ENCODE measurements at regions not wholly inside any gene's neighbourhood (a gene's known extent, or its start where the extent isn't known, plus 50 kb on each side); places are given as distances from the start of the nearest gene placed in this dataset.

DNA sequence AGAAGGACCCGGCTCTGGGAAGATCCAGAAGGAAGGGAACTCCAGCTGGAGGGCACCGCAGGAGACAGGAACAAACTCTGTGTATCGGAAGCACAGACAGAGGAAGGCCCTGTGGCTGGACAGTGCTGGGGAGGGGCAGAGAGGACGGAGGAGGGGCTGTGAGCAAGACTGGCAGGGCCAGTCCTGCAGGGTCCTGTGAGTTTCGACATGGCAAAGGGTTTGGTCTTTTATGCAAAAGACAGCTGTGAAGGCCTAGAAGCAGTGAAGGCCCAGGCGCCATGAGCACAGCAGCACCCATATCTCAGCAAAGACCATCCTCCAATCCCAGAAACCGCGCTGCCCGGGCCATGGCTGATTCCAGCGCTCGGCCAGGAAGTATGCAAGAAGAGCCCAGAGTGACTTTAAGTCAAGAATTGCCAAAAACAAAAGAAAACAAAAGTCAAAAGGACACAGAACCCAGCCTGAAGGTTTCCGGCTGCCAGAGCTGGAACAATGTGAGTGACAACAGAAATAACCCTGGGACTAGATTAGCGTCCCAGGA is 126.5 kb downstream of the NCOR2 start:
- no peak for DNase-seq

DNA sequence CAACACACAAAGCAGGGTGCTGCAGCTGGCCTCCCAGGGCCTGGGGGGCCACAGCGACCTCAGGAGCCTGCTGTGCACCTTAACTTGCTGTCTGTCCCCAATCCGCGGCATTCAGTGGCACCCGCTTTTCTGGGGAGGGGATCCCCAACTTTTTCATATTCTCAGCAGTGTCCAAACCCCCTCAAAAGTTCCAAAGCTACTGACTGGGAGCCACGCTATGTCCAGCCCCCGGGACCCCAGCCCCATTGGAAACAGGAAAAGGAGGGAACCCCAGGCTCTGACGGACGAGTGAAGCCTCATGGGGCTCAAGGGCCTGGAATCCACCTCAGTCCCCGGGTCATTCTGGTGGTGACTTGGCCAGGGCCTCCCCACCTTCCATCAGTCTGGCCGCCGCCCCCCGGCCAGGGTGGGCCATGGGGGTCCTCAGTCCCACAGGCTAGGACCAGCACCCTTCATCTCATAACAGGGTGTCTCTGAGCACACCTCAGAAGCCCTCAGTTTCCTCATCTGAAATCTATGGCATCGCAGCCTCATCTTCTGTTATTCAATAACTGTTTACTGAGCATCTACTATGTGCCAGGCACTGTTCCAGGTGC is 127.3 kb downstream of the NCOR2 start:
- no peak for DNase-seq

DNA sequence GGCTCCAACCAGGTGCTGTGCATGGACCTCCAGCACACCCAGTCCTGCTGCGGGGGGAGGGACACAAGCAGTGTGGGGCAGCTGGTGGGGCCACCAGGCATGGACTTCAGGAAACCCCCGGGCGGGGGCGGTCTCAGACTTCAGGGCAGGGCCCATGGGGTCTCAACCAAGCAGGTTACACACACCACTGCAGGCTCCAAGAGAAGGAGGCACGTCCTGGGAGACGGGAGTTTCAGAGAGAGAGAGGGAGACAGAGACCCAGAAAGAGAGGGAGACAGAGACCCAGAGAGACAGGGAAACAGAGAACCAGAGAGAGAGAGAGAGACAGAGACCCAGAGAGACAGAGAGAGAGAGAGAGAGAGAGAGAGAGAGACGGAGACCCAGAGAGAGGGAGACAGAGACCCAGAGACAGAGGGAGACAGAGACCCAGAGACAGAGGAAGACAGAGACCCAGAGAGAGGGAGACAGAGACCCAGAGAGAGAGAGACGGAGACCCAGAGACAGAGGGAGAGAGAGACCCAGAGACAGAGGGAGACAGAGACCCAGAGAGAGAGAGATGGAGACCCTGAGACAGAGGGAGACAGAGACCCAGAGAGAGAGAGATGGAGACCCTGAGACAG is 128.9 kb downstream of the NCOR2 start:
- DNase-seq = no peak

DNA sequence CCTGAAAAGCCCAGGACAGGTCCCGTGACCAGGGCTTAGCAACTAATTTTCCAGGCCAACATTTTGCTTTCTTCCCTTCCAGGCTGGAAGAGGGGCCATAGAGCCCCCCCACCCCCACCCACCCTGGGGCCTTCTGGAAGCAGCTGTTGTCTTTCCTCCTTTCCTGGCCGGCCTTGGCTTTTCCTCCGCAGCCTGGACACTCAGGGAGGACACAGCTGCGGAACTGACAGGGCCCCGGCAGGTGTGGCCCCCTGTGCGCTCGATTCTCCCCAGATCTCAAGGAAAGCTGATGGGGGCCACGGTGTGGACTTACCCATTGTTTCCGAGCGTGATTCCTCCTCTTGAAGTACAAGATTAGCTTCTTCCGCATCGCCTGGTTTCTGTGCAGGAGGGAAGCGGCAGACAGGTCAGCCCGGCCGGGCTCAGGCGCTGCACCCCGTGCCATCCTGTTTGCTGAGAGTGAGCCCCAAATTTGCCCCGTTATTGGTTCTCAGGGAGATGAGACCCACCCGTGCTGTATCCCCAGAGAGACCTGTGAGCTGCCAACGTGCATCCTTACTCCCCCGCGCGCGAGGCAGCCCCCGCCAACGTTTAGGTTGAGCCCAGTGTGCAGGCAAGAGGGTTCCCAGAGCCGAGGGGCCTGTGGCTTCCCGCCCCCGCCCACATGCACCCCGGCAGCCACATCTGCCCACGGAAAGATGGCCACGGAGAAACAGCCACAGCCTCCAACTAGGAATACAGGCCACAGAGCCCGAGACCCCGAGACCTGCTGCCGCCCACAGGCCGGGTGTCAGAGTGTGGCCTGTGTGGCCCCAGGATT is 129.6 kb downstream of the NCOR2 start:
- no peak for DNase-seq

DNA sequence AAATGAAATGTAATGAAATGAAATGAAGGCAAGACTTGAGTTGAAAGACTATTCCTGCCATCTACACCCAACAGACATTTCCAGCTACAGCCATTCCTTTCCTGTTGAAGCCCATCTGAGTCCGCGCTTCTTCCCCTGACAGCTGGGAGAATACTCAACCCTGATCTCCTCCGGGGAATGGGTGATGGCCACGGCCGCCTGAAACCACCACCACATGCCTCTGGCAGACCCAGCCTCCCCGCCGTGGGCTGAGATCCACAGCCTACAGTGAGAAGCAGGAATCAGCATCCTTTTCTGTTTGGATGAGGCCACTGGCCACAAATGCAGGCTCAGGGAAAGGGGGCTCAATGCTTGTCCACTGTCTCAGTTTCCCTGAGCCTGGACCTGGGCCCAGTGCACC is 130.3 kb downstream of the NCOR2 start:
- no peak for DNase-seq

DNA sequence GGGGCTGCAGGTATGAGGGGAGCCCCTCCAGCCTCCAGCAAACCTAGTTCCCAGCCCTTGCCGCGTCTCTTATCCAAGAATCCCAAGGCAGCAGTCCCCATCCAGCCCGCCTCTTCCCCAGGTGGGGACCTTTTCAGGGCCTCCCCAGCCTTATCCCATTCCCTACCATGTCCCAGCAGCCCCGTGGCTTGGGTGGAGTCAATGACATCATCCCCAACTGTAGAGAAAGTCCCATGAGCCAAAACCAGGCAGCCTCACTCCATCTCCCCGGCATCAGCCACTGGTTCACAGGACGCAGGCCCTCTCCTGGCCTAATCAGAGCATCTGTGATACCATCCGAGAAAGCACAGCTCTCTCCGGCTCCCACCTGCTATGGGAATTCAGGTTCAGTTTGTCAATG is 131.0 kb downstream of the NCOR2 start:
- no peak for DNase-seq

DNA sequence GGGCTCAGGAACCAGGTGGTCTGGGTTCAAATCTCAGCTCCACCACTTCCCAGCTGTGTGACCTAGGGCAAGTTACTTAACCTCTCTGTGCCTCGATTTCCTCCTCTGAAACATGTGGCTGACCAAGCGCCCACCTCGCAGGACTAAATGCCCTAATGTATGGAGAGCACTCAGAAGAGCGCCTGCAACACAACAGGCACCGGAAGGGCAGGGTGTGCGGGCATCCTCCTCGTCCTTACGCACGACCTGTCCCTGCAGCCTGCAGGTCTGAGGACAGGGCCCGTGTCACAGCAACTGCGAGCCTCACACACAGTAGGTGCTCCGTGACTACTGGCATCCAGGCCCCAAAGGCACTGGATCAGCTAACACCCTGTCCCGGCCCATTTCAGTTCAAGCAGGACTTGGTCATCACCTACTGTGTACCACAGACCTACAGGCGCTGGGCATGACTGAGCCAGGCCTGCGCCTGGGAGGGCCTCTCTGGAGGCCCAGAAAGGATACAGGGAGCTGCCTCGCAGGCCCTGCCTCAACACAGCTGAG is 131.5 kb downstream of the NCOR2 start:
- DNase-seq = no peak

DNA sequence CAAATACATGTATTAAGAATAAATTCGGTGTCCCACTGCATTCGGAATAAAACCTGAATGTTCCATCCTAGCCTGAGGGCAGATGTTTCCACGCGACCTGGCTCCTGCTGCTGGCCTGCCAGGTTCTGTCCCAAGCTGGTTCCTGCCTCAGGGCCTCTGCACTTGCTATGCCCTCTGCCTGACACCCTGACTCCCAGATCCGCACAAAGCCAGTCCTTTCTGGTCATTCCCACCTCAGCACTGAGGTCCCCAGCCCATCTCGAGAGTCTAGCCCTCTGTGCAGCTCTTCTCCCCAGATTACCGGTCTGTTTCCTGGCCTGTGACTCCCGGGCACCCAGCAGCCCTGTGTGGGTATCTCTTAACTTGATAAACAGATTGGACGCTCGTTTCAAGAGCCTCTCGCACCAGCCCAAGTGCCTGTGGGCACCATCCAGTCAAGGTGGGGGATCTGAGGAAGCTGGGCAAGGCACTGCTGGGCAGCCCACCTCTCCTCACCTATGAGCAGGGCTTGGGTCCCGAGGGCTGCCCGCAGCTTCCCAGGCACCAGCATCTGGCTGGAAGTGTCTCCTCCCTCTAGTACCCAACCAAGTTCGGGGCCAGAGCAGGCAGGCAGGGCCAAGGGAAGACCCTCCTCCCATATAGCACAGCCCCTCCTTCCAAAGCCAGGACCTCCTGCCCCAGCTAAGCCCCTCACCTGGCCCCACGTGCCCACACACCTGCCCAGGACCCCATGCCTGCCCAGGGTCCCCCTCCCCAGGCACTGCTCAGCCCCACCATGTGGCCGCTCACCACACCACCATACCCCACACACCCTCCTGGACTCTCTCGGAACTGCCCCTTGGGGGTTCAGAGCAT is 132.2 kb downstream of the NCOR2 start:
- DNase-seq = no peak

DNA sequence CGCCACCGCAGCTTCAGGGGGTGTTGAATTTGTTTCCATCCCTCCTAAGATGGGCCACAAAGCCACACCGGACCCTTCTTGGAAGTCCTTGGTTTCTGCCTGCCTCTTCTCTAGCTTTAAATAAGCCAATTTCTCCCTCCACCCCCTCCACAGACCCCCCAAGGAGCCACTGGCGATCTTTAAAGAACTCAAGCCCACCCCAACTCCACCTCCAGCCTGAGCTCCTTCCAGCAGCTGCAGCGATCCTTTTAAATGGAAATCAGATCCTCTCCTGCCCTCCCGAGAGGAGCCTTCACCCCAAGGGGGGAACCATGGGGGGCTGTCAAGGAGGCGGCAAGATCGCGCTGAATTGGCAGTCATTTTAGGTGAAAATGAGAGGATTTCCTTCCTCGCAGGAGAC is 133.1 kb downstream of the NCOR2 start:
- DNase-seq = no peak

DNA sequence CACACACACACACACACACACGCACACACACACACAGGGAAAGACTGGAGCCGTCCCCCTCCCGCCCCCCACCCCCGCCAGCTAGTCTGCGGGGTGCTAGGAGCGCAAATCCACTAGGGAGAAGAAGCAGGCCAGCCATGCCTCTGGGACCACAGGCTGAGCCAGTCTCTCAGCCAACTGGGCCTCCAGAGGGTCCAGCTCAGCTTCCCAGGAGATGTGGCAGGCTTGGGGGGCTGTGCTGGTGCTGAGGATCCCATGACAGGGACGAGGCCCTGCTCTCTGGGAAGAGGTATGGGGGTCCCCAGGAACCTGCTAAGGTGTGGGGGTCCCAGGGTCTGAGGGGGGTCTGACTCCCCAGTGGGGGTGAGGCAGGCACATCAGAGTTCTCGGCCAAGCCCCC is 133.5 kb downstream of the NCOR2 start:
- no peak for DNase-seq

DNA sequence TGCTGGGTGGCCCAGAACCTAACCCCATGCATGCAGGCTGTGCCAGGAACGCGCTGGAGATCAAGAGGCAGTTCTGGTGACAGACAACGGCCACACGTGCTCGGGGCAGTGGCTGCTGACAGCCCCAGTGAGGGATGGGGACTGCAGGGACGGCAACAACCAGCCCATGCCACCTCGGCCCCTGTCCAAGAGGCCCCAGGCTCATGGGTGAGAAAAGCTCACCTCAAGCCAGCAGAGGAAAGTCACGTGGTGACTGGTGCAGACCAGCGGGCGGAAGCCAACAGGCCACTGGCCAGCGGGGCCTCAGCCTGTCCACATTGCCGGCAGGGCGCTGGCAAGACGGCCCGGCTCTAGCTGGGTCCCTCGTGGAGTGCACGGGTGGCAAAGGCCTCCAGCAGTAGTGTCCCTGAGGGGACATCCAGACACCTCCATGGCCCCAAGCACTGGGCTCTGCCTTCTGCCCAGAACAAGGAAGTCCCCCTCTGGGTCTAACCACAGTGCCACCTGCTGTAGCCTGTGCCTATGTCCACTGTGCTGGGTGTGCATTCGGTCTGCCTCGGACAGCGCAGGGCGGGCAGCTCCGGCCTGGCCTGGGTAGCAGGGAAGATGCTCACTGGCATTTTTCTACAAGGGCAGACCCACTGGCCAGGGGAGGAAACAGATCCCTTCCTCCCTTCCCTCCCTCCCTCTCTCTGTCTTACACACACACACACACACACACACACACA is 134.1 kb downstream of the NCOR2 start:
- DNase-seq = no peak

DNA sequence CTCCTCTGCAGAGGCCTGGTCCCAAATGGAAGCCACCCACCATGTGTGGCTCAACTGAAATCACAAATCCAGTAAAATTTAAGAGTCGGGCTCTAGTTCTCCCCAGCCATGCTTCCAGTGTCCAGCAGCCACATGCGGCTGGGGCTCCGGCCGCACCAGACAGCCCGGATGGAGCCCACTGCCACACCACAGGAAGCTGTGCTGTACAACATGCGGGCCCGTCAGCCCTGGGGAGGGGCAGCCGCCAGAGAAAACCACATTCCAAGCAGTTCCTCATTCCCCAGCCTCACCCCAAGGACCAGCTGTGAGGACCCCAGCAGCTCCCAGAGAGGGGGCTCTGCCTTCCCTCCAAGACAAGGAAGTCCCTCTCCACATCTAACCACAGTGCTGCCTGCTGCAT is 135.0 kb downstream of the NCOR2 start:
- no peak for DNase-seq

DNA sequence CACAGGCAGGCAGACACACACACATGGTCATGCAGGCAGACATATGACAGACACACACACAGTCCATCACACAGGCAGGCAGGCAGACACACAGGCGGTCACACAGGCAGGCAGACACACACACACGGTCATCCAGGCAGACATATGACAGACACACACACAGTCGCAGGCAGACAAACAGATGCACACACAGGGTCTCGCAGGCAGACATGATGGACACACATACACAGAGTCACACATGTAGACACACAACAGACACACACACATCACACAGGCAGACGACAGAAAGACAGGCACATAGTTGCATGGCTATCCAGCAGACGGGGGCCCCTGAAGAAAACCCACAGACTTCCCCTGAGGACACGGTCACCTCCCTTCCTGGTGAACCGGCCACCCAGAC is 135.4 kb downstream of the NCOR2 start:
- no peak for DNase-seq

DNA sequence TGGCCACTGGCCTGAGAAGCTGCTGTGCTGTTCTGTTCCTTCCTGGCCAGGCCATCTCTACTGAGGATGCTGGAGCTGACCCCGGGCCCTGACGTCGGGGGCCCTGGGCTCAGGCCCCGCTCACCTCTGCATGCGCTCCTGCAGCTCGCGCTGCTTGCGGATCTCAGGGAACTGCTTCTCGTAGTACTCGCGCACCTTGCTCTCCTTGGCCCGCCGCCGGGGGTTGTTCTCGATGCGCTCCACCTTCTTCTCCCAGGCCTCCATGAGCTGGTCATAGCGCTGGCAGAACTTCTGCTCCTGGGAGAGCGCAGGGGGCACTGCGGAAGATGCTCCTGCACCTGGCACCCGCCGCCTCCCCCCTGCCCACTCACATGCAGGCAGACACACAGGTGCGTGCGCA is 135.6 kb downstream of the RFLNA start:
- DNase-seq = no peak

DNA sequence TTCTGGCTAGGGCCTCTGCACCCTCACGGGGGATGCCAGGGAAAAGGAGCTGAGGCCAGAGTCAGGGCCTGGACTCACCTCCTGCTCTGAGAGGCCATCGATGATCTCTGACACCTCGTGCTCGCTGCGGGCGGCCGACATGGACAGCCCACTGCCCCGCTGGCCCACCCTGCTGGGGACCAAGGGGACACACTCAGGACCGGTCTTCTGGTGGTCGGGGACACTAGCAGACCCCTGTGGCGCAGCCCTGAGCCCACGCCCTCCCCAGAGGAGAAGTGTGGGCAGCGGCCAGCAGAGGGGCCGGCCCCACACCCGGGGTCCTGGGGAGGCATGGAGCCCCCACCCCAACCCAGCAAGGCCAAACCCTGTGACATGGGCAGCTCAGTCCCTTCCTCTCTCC is 134.6 kb downstream of the RFLNA start:
- no peak for DNase-seq

DNA sequence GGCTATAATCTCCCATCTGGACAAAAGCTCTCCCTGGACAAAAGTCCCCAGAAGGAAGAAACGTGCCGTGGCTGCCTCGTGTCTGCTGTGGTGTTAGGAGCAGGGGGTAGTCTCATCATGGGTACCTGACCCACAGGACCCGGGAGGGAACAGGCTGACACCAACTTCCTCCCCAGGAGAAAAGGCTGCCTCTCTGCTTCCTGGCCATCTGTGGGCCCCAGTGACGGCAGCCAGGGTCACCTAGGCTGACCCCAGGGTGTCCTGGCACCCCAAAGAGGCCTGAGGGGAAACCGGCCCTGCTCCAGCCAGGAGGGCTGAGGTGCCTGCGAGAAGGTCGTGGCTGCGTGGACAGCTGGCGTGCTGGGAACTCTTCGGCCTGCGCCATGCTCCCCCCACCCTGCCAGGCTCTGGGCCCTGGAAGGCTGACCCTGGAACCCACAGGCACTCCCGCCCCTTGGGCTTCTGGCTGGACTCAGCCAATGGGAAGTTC is 133.9 kb downstream of the RFLNA start:
- DNase-seq = no peak

DNA sequence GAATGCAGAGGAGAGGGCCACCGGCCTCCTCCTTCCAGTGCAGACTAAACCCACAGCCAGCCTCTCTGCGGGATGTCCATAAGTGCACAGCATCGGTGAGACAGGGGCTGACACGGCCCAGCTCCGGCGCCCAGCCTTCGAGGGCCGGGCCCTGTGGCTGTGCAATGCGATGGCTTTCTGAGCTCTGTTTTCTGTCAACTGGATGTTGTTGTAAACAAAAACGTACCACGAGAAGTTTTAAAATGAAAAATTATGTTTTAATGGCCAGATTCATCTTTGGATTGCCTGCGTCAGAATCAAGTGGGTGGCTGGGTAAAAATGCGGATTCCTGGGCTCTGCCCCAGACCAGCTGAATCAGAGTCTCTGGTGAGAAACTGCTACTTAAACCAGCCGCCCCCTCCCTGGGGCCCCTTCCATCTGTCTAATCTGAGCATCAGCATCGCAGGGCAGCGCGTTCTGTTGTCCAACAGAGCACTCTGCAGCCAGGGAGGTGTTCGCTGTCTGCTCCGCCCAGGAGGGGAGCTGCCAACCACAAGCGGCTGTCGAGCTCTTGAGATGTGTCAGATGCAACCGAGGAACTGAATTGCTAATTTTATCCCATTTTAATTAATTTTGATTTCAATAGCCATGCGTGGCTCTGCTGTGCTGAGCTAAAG is 133.4 kb downstream of the RFLNA start:
- no peak for DNase-seq

DNA sequence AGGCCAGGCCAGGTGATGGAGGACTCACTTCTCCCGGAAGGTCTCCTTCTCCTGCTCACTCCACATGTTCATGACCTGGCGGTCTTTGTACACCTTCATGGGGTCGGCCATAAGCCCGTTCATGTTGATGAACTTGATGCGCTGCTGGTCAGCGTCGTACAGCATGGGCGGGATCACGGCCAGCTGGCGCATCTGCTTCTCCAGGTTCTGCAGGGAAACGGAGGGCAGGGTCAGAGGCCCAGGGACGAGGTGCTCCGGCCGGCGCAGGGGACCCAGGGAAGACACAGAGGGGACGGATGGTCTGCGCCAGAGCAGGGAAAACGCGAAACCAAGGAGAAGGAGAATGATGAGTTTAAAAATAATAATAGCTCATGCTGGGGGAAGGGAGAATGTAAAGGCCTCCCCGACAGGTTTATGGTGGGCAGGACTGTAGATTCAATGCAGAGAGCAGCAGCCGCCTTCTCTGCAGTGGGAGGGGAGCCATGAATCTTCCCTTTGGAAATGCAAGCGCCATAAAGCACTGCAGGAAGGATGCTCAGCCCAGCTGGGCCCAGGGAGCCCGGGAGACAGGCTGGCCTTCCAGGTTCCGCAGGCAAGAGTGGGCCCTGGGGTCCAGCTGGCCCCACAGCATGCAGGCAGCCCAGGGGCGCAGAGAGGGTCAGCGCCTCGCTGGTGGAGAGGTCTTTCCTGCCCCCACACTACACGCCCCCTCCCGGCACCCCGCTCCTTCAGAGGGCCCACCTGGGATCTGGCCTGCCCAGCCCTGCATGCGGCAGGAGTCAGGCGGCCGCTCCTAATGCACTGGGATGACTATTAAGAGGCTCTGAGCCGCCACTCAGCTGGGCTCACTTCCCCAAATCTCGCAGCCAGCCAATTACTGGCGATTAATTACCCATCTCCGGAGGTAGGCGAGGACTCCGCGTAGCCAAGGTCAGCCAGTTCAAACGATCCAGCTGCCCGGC is 132.0 kb downstream of the RFLNA start:
- no peak for DNase-seq

DNA sequence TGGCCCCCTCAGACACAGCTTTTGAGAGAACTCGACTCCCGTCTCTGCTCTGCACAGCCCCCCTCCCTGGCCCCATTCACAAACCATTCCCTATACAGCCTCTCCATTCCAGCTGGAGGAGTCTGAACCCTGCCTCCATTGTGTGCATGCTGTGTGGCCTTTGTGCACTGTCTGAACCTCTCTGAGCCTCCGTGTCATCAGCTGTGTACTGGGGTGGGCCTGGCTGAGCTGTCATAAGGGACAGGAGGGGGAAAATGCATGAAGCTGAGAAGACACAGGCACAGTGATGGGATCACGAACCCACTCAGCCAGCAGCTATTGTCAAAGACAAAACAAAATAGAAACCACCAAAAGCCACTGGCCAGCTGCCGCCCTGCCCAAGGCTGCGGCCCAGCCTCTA is 130.8 kb downstream of the RFLNA start:
- no peak for DNase-seq

DNA sequence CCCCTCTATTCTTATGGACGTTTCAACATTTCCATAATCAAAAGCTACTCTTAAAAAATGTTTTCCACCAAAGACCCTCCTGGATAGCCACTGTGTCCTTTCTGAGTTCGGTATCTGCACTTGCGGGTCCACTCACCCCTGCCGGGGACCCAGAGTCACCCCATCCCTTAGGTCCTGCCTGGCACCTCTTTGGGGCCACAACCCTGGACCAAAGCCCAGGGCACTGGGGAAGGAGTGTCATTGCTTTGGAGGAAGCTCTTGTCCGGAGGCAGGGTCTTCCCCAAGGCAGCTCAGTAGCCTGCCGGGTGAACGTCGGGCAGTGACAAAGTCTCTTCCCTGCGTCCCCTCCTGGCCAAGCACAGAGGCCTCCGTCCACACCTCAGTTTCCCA is 129.6 kb downstream of the RFLNA start:
- DNase-seq = no peak
